HG02852 (cell line): ENCODE measurements at regions not wholly inside any gene's neighbourhood (a gene's known extent, or its start where the extent isn't known, plus 50 kb on each side); places are given as distances from the start of the nearest gene placed in this dataset.

Experiments
- ATAC-seq: cut with Tn5 transposase; IDR thresholded peaks from one replicate; pipeline ENCODE4 v1.9.1; 2021; ENCODE audit warnings: mild to moderate bottlenecking, moderate library complexity; ENCODE audit not compliant: unreplicated experiment

DNA sequence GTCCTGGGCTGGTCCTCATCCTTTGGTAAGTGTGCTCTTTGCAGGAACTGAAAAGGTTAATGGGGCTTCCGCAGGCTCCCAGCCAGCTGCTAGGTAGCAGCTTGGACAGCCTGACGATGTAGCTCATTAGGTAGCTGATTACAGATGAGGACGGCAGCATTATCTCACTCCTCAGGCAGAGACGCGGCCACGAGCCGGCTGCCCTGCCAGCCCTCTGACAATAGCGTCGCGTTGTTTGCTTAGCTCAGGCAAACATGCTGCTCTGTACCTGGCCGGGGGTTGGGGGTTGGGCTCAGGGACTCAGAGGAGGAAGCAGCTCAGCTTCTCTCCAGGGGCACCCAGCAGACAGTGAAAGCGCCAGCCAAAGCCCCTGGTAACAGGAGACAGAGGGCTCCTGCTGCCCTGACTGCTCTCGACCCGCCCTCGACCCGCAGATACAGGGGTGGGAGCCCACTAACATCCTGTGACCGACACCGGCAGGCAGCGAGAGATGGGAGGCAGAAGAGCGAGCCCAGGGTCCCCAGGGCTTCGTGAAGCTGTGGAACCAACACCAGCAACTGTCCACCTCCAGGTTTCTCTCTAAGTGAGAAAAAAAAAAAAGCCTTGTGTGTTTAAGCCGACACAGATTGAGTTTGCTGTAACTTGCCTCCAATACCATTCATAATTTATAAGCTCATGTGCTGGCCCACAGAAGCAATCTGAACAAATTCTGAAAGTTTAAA, 53.4 kb upstream of the DLK1 start:
- no peak for ATAC-seq

DNA sequence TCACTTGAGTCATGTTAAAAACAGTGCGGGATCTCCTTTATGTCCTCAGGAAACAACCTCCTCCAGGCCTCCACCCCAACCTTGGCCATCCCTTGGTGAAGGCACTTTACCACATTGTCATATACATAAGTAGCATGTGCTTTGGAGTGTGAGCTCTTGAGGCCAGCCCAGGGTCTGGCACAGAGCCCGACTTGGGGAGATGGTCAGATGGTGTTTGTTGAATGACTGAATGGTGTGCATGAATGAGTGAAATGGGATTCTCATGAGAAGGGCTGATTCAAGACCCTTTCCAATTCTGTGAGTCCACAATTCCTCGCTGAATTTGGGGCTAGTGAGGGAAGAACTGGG, 52.9 kb upstream of the DLK1 start:
- ATAC-seq = no peak

DNA sequence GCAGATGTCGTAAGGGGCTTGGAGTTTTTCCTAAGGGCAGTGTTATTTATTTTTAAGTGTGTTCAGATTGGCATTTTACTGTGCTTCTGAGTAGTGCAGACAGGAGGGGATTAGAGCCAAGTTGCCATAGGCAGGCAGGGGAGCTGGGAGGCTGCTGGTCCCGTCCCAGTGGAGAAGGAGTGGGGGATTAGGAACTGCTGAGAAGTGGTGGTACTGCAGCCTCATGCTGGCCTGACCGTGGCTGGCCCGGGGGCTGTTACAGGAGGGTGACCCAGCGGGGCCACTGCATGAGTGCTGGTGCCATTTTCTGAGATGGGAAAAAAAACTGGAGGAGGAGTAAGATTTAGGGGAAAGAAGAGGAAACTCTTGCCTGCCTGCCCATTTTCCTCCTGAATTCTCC, 52.3 kb upstream of the DLK1 start:
- ATAC-seq = no peak

DNA sequence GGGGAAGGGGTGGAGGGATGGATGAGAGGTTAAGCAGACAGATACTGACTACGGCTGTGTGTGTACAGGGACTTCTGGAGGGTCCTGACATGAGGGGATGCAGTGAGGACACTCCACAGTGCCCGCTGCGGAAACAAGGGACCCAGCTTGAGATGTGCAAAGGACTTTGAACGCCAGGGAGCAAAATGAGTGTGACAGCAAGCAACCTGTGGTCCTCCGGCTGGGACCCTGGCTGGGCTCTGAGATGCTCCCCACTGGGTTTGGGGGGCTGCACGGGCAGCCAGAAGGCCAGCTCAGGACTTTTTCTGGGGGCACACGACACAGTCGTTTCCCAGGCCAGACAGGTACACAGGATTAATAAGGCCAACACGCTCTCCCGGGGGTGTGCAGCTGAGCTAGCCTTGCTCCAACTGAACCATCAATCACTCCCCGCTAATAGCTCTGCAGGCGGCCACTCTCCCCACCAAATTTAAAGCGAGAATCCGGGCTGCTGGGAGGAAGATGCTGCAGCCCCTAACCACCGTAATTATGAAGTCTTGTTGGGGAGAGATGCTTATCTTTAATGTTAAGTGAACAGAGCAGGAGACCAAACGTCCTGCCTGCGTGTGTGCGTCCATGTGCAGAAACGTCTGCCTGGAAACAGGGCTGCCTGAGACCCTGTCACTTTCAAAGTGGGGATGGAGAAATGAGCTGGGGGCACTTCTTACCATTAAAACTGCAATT, 51.6 kb upstream of the DLK1 start:
- no peak for ATAC-seq

DNA sequence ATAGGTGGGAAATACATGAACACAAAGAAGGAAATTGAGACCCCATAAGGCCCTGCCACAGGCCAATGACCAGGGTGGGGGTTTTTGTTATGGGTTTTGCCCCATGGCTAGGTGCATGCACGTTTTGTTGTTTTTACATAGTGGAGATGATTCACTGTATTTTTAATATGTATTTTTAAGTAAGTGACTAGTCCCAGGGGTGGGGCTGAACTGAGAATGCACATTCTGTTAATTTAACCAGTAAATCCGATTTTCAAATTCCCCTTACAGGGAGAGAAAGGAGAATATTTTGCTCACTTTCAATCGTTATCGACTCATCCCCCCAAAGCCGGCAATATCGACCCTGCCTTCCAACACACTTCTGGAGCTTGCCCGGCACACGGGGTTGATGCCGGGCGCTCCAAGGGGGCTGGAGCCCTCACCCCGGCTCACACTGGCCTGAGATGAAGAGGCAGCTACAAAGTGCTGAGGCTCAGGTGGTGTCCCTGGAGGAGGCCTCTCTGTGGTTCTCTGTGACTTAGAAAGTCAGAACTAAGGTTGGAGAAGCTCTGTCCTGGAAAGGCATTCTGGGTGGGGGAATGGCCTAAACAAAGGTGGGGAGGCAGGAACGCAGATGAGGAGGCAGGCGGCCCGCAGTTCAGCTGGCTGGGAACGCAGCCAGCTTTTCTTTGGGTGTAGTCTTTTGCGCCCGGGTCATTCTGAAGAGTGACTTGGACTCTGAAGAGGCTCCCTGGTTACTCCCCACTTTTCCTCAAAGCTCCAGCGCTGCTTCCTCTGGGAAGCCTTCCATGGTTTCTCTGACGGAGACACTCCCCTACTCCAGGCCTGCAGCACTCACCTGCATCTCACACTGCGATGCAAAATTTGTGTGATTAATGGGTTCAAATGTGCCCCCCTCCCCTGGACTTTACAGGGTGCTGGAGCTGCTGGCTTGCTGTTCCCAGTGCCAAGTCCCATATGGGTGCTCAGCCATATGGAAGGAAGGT, 50.7 kb upstream of the DLK1 start:
- no peak for ATAC-seq
